Ectodermal cell (in vitro differentiated cells): ENCODE measurements at regions not wholly inside any gene's neighbourhood (a gene's known extent, or its start where the extent isn't known, plus 50 kb on each side); places are given as distances from the start of the nearest gene placed in this dataset.
"Not testable (repeated sequence)": the region's sequence is repeated elsewhere in the genome, so short reads cannot be mapped to it uniquely, and the experiment has no call there.

ENCODE experiments used
- H3K27ac ChIP-seq: 2 replicates; pipeline ENCODE4 v1.7.0; 2013; ENCODE audit warnings: mild to moderate bottlenecking, low read depth, low read length; ENCODE audit not compliant: insufficient read depth, poor library complexity, severe bottlenecking
- H3K27me3 ChIP-seq: 2 replicates; pipeline ENCODE4 v1.7.0; 2013; ENCODE audit warnings: mild to moderate bottlenecking, low read length; ENCODE audit not compliant: insufficient read depth, control insufficient read depth, poor library complexity, severe bottlenecking
- H3K36me3 ChIP-seq: one replicate; pipeline ENCODE4 v1.7.0; 2013; ENCODE audit warnings: low read length; ENCODE audit not compliant: control insufficient read depth, insufficient read depth
- H3K4me1 ChIP-seq: one replicate; pipeline ENCODE4 v1.7.0; 2013; ENCODE audit warnings: low read length; ENCODE audit not compliant: control insufficient read depth, insufficient read depth
- H3K4me3 ChIP-seq: 2 replicates; pipeline ENCODE4 v1.7.0; 2013; ENCODE audit warnings: low read depth, low read length, control low read depth; ENCODE audit not compliant: insufficient read depth
- H3K9me3 ChIP-seq: 2 replicates; pipeline ENCODE4 v1.7.0; 2013; ENCODE audit warnings: mild to moderate bottlenecking, low read length, moderate library complexity; ENCODE audit not compliant: control insufficient read depth
- WGBS, 2 experiments: methylation state at CpG; one replicate each; pipeline ENCODE4 v1.1.7; 2013; ENCODE audit warnings: missing lambda C conversion rate in 2 of 2; 5-methylcytosine and 5-hydroxymethylcytosine counted together

- H3K27me3 ChIP-seq, H3K9me3 ChIP-seq, H3K4me1 ChIP-seq, H3K4me3 ChIP-seq, H3K27ac ChIP-seq, H3K36me3 ChIP-seq: not testable (repeated sequence)
- WGBS, 2 experiments, result 34 to 44% methylated on average over 9 of the region's 10 CpGs
These were observed 203.9 kb downstream of the NPIPB11 start for GRCh38 chr16:29202642-29203041.

DNA sequence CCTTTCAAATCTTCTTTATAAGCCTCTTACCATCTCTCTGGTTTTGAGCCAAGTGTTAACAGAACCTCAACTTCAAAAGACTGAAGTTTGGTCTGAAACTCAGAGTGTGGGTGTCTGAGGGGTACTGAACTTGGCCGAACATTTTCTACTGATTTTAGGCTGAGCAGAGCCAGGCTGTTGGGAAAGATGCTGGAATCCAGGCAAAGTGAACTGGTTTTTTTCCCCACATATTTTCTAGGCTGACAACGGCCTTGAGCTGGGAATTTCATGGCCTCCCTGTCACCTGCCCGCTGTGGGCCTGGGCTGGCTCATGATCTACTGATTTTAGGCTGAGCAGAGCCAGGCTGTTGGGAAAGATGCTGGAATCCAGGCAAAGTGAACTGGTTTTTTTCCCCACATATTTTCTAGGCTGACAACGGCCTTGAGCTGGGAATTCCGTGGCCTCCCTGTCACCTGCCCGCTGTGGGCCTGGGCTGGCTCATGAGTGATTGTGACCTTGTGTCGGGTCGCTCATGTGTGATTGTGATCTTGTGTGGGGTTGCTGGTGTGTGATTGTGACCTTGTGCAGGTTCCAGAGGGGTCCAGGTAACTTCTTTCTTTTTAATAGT, 204.4 kb downstream of the NPIPB11 start:
- H3K4me1 ChIP-seq, H3K27me3 ChIP-seq, H3K4me3 ChIP-seq, H3K9me3 ChIP-seq, H3K36me3 ChIP-seq, H3K27ac ChIP-seq: not testable (repeated sequence)
- WGBS, 2 experiments, result 67 to 68% methylated on average over 6 to 7 of the region's 8 CpGs

DNA sequence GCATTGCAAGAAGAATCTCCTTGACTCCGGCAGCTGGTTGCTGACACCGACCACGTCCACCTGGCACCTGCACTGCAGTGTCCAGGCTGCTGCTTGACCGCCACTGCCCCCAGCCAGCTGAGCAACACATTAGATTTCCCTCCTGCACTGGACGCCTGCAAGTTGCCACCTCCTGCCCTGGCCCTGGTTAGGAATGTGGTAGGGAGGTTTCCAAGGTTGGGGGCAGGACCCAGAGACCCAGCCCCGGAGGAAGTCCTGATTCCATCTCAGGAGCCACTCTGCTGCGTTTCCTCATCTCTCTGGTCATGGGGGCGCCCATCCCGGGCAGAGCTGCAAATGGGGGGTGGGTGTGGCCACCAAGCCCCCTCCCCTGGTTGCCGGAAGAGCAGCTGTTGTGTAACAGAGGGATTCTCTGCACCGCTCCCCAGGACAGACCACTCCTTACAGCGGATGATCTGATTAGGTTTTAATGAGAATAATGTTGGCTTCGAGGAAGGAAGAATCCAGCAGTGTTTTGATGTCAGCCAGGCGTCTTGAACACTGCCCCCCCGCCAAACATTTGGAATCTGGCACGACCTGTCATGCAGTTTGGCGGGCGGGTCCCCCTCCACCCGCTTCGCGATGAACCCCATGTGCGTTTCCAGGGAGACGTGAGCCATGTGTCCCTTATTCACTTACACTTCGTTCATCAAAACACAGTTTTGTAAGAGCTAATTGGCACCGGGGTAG, 205.1 kb downstream of the NPIPB11 start:
- not testable (repeated sequence) for H3K4me1 ChIP-seq, H3K4me3 ChIP-seq, H3K27me3 ChIP-seq, H3K9me3 ChIP-seq, H3K36me3 ChIP-seq, H3K27ac ChIP-seq
- 80 to 82% methylated on average over 24 to 25 of the region's 25 CpGs for WGBS, 2 experiments

- not testable (repeated sequence) for H3K36me3 ChIP-seq, H3K27ac ChIP-seq, H3K4me1 ChIP-seq, H3K27me3 ChIP-seq, H3K9me3 ChIP-seq, H3K4me3 ChIP-seq
- 91 to 92% methylated on average over 6 to 8 of the region's 9 CpGs for WGBS, 2 experiments
These were observed 205.8 kb downstream of the NPIPB11 start for GRCh38 chr16:29200681-29201080.

DNA sequence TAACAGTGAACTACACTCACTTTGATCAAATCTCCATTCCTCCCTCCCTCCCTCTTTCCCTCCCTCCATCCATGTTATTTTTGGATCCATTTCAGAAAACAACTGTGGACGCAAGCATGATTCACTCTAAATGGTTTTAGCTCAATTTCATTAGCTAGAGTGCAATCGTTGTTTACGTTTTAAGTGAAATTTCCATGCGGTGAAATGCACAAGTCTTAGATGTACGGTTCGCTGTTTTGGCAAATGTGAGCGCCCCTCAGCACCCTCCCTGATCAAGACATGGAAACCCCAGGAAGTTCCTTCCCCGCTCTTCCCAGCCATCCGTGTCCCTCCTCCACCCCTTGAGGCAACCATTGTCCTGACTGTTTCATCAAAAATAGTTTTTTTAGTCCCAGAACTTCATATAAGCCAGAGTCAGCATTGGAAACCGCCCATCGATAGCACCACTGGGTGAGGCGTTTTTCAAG, 206.3 kb downstream of the NPIPB11 start:
- not testable (repeated sequence) for H3K4me1 ChIP-seq, H3K9me3 ChIP-seq, H3K36me3 ChIP-seq, H3K27me3 ChIP-seq, H3K4me3 ChIP-seq, H3K27ac ChIP-seq
- WGBS, 2 experiments, result 95 to 97% methylated on average over 7 to 11 of the region's 12 CpGs

DNA sequence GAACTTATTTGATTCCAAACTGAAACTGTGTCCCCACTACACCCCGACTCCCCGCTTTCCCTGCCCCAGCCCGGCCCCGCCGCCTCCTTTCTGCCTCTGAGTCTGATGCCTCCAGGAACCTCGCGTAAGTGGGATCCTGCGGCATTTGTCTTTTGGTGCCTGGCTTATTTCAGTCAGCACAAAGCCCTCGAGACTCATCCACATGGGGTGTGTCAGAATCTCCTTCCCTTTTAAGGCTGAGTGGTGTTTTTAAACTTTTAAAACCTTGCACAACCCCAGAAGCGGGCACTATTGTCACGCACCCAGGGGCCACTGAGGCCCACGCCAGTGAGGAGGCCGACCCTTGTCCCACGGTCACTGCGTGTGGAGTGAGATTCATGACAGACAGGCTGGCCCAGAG, 206.9 kb downstream of the NPIPB11 start:
- H3K27me3 ChIP-seq, H3K27ac ChIP-seq, H3K4me1 ChIP-seq, H3K36me3 ChIP-seq, H3K9me3 ChIP-seq, H3K4me3 ChIP-seq: not testable (repeated sequence)
- WGBS, 2 experiments, result 92 to 95% methylated on average over 15 of the region's 15 CpGs

DNA sequence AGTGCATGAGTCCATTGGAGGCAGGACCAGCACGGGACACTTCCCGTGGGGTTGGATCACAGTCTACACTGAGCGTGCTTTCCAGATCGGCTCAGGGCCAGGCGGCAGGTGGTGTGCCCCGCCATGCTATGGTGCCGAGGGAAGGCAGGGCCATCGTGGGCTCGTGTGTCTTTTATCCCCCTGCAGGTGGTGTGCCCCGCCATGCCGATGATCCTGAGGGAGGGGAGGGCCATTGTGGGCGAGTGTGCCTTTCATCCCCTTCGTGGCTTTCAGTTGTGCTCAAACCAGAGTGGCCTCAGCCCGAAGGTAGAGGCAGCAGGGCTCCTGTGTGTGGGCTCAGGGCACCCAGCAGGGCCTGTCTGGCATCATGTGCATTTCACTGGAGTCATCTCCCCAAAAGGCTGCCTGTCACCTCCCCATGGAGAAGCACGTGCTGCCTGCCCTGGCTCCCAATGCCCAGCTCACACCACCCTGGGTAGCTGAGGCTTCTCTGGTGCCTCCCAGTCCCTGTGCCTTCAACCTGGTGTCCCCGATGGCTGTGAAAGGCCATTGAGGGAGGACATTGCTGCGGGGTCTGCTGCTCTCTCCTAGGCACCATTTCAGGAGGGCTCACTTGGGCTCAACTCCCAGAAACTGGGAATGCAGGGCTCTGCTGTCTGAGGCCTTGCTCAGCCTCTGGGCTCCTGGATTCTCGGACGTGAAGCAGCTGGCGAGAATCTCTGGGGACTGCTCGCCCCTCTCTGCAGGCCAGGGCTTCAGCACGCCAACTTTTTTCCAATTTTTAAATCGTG, 207.6 kb downstream of the NPIPB11 start:
- H3K9me3 ChIP-seq, result no peaks in the 10 kb centered on the region
- no peaks in the 10 kb centered on the region for H3K4me1 ChIP-seq
- no peak overlapping the region for H3K4me3 ChIP-seq
- 85 to 86% methylated on average over 23 of the region's 23 CpGs for WGBS, 2 experiments
- H3K27me3 ChIP-seq, result no peaks in the 10 kb centered on the region
- no peaks in the 10 kb centered on the region for H3K36me3 ChIP-seq
- no peak overlapping the region for H3K27ac ChIP-seq

- no peak overlapping the region for H3K4me3 ChIP-seq
- WGBS, 2 experiments, result 93 to 97% methylated on average over 4 of the region's 4 CpGs
- no peaks in the 10 kb centered on the region for H3K9me3 ChIP-seq
- no peak overlapping the region for H3K27ac ChIP-seq
- no peaks in the 10 kb centered on the region for H3K36me3 ChIP-seq
- no peaks in the 10 kb centered on the region for H3K4me1 ChIP-seq
- H3K27me3 ChIP-seq, result no peaks in the 10 kb centered on the region
These were observed 208.3 kb downstream of the NPIPB11 start for GRCh38 chr16:29198231-29198630.

DNA sequence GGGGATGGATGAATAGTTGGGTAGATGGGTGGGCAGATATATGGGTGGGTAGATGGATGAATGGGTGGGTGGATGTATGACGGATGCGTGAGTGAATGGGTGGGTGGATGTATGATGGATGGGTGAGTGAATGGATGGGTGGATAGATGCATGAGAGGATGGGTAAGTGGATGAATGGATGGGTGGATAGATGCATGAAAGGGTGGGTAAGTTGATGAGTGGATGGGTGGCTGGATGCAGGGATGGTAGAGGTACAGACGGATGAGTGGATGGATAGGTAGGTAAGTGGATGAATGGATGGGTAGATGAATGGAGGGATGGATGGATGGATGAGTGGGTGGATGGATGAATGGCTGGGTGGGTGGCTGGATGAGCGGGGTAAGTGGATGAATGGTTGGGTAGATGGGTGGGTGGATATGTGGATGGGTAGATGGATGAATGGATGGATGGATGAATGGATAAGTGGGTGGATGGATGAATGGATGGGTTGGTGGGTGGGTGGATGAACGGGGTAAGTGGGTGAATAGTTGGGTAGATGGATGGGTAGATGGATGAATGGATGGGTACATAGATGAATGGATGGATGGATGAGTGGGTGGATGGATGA, 208.9 kb downstream of the NPIPB11 start:
- H3K9me3 ChIP-seq, H3K27ac ChIP-seq, H3K36me3 ChIP-seq, H3K4me1 ChIP-seq, H3K27me3 ChIP-seq, H3K4me3 ChIP-seq: not testable (repeated sequence)
- WGBS, 2 experiments, result 91 to 92% methylated on average over 5 of the region's 5 CpGs

GRCh38 chr16:29196746-29197145, 209.8 kb downstream of the NPIPB11 start:
- H3K4me3 ChIP-seq, H3K27ac ChIP-seq, H3K4me1 ChIP-seq, H3K36me3 ChIP-seq, H3K27me3 ChIP-seq, H3K9me3 ChIP-seq: not testable (repeated sequence)
- WGBS, 2 experiments, result no CpG with 5 or more reads among the region's 1 CpG
